Fibroblast of pulmonary artery (primary cell): ENCODE measurements at regions not wholly inside any gene's neighbourhood (a gene's known extent, or its start where the extent isn't known, plus 50 kb on each side); places are given as distances from the start of the nearest gene placed in this dataset.

Experiments
- DNase-seq: peaks from one replicate; pipeline ENCODE4 v3.0.0-alpha.2; 2010; ENCODE audit warnings: low read depth
- H3K4me3 ChIP-seq: replicated peaks from 2 replicates; pipeline ENCODE4 v1.5.1; 2011; ENCODE audit warnings: low read depth, mild to moderate bottlenecking, control low read depth, low read length, moderate library complexity
- TF ChIP-seq, protein P1 (sequence below): IDR thresholded peaks from 2 replicates; pipeline ENCODE4 v1.5.1; 2011; ENCODE audit warnings: mild to moderate bottlenecking, control low read depth, low read length, inconsistent platforms; ENCODE audit errors: missing control alignments

DNA sequence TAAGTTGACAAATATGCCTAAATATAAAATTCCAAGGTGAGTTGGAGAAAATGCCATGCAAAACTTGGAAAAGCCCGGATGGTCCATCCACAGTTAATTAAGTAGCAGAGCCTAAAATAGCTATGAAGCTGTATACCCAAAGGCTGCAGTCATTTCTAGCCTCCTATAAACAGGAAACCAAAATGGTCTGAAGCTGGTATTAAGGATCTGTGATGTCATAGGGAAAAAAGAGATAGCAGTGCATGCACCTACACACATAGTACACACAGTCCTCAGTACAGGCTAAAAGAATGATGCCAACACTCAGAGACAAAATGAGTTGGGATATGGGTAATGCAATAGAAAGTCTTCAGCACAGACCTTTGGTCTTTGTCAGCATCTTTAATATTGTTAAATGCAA is 736.9 kb downstream of the EFNB2 start:
- TF ChIP-seq, protein P1, sequence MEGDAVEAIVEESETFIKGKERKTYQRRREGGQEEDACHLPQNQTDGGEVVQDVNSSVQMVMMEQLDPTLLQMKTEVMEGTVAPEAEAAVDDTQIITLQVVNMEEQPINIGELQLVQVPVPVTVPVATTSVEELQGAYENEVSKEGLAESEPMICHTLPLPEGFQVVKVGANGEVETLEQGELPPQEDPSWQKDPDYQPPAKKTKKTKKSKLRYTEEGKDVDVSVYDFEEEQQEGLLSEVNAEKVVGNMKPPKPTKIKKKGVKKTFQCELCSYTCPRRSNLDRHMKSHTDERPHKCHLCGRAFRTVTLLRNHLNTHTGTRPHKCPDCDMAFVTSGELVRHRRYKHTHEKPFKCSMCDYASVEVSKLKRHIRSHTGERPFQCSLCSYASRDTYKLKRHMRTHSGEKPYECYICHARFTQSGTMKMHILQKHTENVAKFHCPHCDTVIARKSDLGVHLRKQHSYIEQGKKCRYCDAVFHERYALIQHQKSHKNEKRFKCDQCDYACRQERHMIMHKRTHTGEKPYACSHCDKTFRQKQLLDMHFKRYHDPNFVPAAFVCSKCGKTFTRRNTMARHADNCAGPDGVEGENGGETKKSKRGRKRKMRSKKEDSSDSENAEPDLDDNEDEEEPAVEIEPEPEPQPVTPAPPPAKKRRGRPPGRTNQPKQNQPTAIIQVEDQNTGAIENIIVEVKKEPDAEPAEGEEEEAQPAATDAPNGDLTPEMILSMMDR: no peak
- no peak for DNase-seq
- H3K4me3 ChIP-seq: no peak overlapping the region

DNA sequence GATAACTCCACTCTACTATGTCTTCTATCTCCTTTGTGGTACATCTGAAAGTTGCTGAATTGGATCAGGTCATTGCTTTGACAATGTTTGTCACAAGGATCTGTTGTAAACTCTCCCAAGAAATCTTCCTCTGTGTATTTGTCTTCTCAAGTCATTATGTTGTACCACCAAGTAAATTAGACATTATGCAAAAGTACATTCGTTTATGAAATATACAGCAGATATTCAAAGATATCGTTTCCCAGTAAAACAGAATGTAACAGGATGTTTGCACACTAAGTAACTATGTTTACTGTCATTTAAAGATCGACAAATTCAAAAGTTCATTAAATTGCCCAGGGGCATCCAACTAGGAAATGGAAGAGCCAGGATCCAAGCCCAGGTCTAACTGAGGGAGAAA is 739.4 kb downstream of the EFNB2 start:
- no peak for DNase-seq
- TF ChIP-seq, protein P1: no peak
- no peak overlapping the region for H3K4me3 ChIP-seq

DNA sequence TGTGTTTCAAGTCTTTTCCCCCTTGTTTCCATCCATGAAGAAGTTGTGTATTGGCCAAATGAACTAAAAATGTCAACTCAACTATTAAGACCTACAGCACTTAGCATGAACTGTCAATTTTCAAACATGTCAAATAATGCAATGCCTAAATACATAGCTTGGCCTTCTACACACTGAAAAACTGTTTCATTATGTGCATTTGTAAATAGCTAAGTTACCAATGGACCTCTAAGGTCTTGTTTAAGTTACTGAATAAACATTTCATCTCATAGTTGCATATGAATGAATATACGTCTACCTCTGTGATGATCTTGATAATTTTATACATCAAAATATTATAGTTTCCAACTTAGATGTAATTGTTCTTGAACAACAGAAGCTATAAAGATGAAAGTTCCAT is 744.5 kb downstream of the EFNB2 start:
- TF ChIP-seq, protein P1: no peak
- H3K4me3 ChIP-seq: no peak overlapping the region
- no peak for DNase-seq

DNA sequence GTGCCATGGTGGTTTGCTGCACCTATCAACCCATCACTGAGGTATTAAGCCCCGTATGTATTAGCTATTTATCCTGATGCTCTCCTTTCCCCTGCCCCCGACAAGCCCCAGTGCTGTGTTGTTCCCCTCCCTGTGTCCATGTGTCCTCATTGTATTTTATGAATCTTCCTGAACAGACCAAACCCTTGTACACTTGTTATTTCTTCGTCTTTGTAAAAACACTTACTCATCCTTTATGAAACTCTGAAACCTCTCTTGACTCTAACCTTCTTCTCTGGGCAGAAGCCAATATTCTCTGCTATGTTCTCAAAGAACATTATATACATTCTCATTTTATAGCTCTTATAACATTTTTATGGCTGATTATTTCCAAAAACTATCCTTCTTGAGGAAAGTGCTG is 746.9 kb downstream of the EFNB2 start:
- no peak overlapping the region for H3K4me3 ChIP-seq
- DNase-seq: no peak
- TF ChIP-seq, protein P1: no peak

DNA sequence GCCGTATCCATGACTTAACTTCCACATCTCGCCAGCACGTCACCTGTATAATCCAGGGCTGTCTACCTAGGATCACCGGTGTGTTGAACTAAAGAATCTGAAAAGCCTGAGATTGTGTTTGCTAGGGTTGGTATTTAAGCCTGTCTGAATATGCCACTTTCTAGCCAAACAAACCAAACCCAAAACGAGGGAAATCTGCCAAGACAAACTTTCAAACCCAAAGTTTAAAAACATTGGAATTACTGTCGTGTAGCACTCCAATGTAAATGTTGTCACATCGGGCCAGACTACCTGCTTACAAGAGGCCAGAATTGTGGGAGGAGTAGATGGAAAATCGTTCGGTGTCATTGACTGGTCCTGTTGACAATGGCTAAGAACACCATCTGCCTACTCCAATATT is 747.8 kb downstream of the EFNB2 start:
- TF ChIP-seq, protein P1: no peak
- DNase-seq: no peak
- H3K4me3 ChIP-seq: no peak overlapping the region

DNA sequence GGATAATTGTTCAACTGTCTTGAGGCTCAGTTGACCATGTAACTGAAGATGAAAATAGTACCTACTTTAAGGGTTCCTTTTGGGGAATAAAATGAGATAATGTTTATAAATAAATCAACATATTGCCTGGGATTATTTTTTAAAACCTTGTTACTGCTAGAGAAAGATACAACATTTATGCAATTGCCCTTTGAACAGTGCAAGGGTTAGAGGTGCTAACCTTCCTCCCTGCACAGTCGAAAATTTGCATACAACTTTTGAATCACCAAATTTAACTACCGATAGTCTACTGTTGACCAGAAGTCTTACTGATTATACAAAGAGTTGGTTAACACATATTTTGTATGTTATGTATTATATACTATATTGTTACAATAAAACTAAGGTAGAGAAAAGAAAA is 750.0 kb downstream of the EFNB2 start:
- TF ChIP-seq, protein P1: no peak
- no peak overlapping the region for H3K4me3 ChIP-seq
- DNase-seq: no peak

DNA sequence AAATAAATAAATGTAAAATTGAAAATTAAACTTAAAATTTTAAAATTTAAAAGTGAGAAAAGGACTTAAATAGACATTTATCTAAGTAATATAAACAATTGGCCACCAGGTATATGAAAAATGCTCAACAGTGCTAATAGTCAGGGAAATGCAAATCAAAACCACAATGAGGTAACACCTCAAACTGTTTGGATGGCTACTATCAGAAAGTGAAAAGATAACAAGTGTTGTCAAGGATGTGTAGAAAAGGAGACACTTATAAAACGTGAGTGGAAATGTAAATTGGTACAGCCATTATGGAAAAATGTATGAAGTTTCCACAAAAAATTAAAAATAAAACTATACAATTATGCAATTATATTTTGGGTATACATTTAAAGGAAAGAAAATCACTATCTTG is 752.2 kb downstream of the EFNB2 start:
- DNase-seq: no peak
- TF ChIP-seq, protein P1: no peak
- H3K4me3 ChIP-seq: no peak overlapping the region
